ENCODE measurements at regions not wholly inside any gene's neighbourhood (a gene's known extent, or its start where the extent isn't known, plus 50 kb on each side); places are given as distances from the start of the nearest gene placed in this dataset.

GRCh38 chr15:47400603-47401002, 316.7 kb upstream of the SEMA6D start:
- DNase-seq: no peak
- no peak overlapping the region for H3K27ac ChIP-seq
- intact Hi-C loops (cut with DNase I): no loop called here

DNA sequence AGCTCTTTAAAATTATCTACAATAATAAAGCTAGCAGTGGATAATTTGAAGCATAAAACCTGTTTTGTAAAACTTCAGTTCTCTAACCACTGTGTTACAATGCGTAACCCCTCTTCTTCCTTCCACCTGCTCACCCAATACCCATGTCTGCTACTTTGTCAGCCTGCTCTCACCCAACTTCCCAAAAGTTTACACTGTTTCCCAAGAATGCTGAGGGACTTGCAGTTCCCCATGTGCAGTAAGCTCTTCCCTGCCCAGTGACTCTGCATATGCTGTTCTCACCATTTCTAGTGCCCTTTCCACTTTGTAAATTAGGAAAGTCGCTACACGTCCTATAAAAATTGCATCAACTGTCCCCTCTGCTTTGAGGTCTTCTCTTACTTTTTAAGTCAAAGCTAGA, 315.9 kb upstream of the SEMA6D start:
- DNase-seq: no peak
- Histone ChIP-seq H3K4me3 (no peak overlapping the region), H3K27me3 (no peaks in the 10 kb centered on the region), H3K36me3 (no peaks in the 10 kb centered on the region), H3K4me1 (ENCODE audit: insufficient read depth) (no peaks in the 10 kb centered on the region), H3K27ac (no peak overlapping the region), H3K9me3 (no peaks in the 10 kb centered on the region)
- WGBS, 3 donors: 94 to 96% (median 94%) methylated on average over 3 of the region's 3 CpGs
- TF ChIP-seq POLR2A (IDR thresholded peaks at IDR 0.05) (no peak), EP300 (IDR thresholded peaks at IDR 0.05) (no peak), CTCF (IDR thresholded peaks at IDR 0.05) (no peak)
- intact Hi-C loops (cut with DNase I): no loop called here

More at GRCh38 chr15:47400603-47401002, 316.7 kb upstream of the SEMA6D start:
- H3K36me3 ChIP-seq: no peaks in the 10 kb centered on the region
- 73 to 89% (median 85%) methylated on average over 2 of the region's 2 CpGs for WGBS, 3 donors
- TF ChIP-seq EP300 (IDR thresholded peaks at IDR 0.05): no peak
- TF ChIP-seq CTCF (IDR thresholded peaks at IDR 0.05): no peak
- no peak for TF ChIP-seq POLR2A (IDR thresholded peaks at IDR 0.05)
- no peak overlapping the region for H3K4me3 ChIP-seq
- H3K27me3 ChIP-seq: no peaks in the 10 kb centered on the region
- H3K9me3 ChIP-seq: no peaks in the 10 kb centered on the region
- H3K4me1 ChIP-seq (ENCODE audit: insufficient read depth): no peaks in the 10 kb centered on the region

DNA sequence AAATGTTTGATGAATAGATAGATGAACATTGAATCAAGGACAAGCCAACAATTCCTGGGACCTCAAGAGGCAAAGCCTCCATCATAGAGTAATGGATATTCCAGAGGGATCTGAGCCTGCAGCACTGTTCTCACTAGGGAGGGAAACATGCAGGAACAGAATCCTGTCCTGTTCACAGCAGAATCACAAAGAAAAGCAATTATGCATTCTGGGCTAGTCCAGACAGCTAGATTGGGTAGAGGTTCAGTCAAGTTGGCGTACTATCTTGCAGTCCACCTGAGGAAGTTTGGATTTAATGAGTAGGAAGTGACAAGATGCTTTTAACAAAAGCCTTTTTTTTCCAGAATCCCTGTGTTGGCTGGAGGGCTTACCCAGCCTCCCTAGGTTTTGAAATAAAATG, 314.5 kb upstream of the SEMA6D start:
- no peaks in the 10 kb centered on the region for H3K36me3 ChIP-seq
- 92 to 100% (median 97%) methylated on average over 1 of the region's 1 CpG for WGBS, 3 donors
- H3K9me3 ChIP-seq: no peaks in the 10 kb centered on the region
- TF ChIP-seq EP300 (IDR thresholded peaks at IDR 0.05) (no peak), POLR2A (IDR thresholded peaks at IDR 0.05) (no peak), CTCF (IDR thresholded peaks at IDR 0.05) (no peak)
- no peak overlapping the region for H3K27ac ChIP-seq
- H3K27me3 ChIP-seq: no peaks in the 10 kb centered on the region
- no peak overlapping the region for H3K4me3 ChIP-seq
- no peaks in the 10 kb centered on the region for H3K4me1 ChIP-seq (ENCODE audit: insufficient read depth)
- no peak for DNase-seq
- intact Hi-C loops (cut with DNase I): no loop called here

GRCh38 chr15:47404877-47405276, 312.4 kb upstream of the SEMA6D start:
- TF ChIP-seq POLR2A (IDR thresholded peaks at IDR 0.05): no peak
- 76 to 88% (median 80%) methylated on average over 3 of the region's 3 CpGs for WGBS, 3 donors
- no peak overlapping the region for H3K4me3 ChIP-seq

GRCh38 chr15:47405365-47406162, 311.7 kb upstream of the SEMA6D start:
- no peaks in the 10 kb centered on the region for H3K36me3 ChIP-seq
- DNase-seq: no peak
- H3K27me3 ChIP-seq: no peaks in the 10 kb centered on the region
- no peak overlapping the region for H3K27ac ChIP-seq
- H3K4me1 ChIP-seq (ENCODE audit: insufficient read depth): no peaks in the 10 kb centered on the region
- intact Hi-C loops (cut with DNase I): no loop called here
- H3K9me3 ChIP-seq: no peaks in the 10 kb centered on the region
- no peak overlapping the region for H3K4me3 ChIP-seq
- TF ChIP-seq CTCF (IDR thresholded peaks at IDR 0.05): no peak
- TF ChIP-seq EP300 (IDR thresholded peaks at IDR 0.05): no peak
- TF ChIP-seq POLR2A (IDR thresholded peaks at IDR 0.05): no peak
- 76 to 86% (median 80%) methylated on average over 5 of the region's 5 CpGs for WGBS, 3 donors

More at GRCh38 chr15:47404877-47405276, 312.4 kb upstream of the SEMA6D start:
- Histone ChIP-seq H3K4me1 (ENCODE audit: insufficient read depth) (no peaks in the 10 kb centered on the region), H3K27ac (no peak overlapping the region), H3K9me3 (no peaks in the 10 kb centered on the region), H3K36me3 (no peaks in the 10 kb centered on the region), H3K27me3 (no peaks in the 10 kb centered on the region)
- DNase-seq: no peak
- intact Hi-C loops (cut with DNase I): no loop called here
